Fibroblast of the aortic adventitia (primary cell): ENCODE measurements at regions not wholly inside any gene's neighbourhood (a gene's known extent, or its start where the extent isn't known, plus 50 kb on each side); places are given as distances from the start of the nearest gene placed in this dataset.
A peak's percentile ranks its signal among the peaks of the same experiment; 100 is the strongest.
"Not testable (repeated sequence)": the region's sequence is repeated elsewhere in the genome, so short reads cannot be mapped to it uniquely, and the experiment has no call there.

ENCODE experiments used
- DNase-seq: peaks from one replicate; pipeline ENCODE4 v3.0.0-alpha.2; 2010; ENCODE audit warnings: low read depth
- H3K4me3 ChIP-seq: 2 replicates; pipeline ENCODE4 v1.5.1; 2011; ENCODE audit warnings: low read depth, mild to moderate bottlenecking, control low read depth, low read length, moderate library complexity
- TF ChIP-seq, protein P1 (sequence below): IDR thresholded peaks from 2 replicates; pipeline ENCODE4 v1.5.1; 2011; ENCODE audit warnings: mild to moderate bottlenecking, low read length, control low read depth, inconsistent platforms; ENCODE audit not compliant: insufficient read depth

DNA sequence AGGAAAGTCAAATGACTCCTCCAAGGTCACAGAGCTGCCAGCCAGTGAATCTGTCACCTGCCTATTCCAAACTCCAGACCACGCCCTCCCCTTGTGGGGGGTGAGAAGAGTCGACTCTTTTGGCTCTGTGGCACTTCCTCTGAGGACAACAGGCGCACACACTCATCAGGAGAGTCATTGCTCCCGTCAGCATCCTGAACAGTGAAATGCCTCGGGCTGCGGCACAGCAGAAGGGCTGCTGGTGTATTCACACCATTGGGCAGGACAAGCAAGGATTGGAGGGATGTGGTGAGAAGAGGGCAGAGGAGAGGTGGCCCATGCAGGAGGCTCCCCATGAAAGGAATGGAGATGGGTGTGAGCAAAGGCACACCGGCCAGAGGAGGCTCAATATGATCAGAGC lies 239.0 kb downstream of the TOMM20 start:
- H3K4me3 ChIP-seq = no peak overlapping the region
- TF ChIP-seq, protein P1, sequence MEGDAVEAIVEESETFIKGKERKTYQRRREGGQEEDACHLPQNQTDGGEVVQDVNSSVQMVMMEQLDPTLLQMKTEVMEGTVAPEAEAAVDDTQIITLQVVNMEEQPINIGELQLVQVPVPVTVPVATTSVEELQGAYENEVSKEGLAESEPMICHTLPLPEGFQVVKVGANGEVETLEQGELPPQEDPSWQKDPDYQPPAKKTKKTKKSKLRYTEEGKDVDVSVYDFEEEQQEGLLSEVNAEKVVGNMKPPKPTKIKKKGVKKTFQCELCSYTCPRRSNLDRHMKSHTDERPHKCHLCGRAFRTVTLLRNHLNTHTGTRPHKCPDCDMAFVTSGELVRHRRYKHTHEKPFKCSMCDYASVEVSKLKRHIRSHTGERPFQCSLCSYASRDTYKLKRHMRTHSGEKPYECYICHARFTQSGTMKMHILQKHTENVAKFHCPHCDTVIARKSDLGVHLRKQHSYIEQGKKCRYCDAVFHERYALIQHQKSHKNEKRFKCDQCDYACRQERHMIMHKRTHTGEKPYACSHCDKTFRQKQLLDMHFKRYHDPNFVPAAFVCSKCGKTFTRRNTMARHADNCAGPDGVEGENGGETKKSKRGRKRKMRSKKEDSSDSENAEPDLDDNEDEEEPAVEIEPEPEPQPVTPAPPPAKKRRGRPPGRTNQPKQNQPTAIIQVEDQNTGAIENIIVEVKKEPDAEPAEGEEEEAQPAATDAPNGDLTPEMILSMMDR = no peak
- no peak for DNase-seq

DNA sequence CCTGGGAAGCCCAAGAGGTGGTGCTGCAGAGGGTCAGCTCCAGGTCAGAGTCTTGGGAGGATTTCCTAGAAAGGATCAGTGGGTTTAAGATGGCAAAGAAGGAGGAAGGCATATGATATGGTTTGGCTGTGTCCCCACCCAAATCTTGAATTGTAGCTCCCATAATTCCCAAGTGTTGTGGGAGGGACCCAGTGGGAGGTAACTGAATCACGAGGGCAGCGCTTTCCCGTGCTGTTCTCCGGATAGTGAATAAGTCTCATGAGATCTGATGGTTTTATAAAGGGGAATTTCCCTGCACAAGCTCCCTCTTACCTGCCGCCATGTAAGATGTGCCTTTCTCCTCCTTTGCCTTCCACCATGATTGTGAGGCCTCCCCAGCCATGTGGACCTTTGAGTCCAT lies 240.4 kb downstream of the TOMM20 start:
- H3K4me3 ChIP-seq, DNase-seq: not testable (repeated sequence)

DNA sequence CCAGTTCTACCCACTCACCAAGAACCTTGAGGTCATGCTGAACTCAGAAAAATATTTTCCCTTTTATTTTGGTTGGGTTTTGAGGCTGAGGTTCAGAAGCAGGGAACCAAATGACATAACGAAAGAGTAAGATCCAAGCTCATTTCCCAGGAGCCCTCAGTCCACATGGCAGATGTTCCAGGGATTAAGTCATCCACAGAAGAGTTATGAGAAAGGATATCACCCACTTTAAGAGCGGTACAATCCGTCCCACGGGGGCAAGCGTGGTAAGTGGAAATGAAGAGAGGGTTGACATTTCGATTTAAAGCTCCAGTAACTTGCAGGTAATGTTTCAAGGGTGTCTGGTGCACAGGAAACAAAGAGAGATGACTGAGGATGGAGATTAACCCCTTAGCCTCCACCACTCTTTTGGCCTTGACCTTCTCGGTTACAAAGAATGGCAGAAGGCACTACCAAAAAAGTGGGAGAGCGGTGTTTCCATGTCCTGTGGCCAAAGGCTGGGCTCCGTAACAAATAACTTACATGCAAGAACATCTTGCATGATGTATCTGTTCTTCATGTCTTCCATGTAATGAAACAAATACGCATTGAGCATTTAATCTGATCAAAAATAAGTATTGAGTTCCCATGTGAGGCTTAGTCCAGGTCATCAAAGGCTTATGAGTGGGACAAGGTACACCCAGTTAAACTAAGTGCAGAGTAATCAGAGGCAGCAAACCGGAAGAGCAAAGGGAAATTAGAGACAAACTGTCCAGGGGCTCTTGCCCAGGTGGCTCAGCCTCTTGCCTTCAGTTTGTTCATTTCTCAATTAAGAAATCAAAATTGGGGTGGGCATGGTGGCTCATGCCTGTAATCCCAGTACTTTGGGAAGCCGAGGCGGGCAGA lies 241.4 kb downstream of the TOMM20 start:
- TF ChIP-seq, protein P1 = no peak

DNA sequence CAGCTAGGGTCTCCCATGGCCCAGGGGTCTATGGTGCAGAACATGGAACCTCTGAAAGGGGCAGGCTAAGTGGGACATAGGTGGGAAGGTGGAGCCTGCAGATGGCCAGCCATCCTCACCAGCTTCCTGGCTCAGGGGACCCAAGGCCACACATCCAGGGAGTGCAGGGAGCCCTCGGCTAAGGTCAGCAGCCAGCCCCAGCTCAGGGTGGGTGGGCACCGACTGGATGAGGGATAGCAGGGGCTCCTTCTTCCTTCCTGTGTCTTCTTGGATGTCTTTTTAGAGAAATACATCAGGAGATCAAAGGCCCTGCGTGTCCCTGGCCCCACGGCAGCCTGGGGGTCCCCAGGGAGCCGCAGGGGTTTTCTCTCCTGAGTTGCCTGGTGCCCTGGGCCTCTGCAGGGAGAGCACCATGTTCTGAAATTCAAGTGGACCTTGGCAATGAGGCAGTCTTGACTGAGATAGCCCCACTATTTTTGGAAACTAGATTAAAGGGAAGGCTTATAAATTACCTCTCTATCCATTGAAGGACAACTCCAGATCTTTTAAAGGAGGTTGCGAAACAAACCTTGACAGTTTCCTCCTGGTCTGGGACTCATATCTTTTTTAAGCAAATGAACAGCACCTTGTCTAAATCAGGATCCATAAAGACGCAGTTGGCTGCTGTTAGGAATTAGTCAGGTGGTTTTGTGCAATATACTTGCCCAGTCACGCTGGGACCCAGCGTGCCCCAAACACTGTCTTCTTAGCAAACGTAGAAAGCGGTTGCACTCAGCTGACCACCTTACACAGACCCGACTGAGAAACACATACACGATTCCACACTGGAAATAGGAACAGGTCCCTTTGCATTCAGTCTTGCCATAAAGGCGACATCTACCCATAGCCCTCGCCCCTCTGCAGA lies 242.3 kb downstream of the TOMM20 start:
- DNase-seq = peak; percentile 79
- TF ChIP-seq, protein P1 = no peak
- H3K4me3 ChIP-seq = no peak overlapping the region

More for the DNA sequence above, 241.4 kb downstream of the TOMM20 start:
- DNase-seq = peak; percentile 64
- no peak overlapping the region for H3K4me3 ChIP-seq

DNA sequence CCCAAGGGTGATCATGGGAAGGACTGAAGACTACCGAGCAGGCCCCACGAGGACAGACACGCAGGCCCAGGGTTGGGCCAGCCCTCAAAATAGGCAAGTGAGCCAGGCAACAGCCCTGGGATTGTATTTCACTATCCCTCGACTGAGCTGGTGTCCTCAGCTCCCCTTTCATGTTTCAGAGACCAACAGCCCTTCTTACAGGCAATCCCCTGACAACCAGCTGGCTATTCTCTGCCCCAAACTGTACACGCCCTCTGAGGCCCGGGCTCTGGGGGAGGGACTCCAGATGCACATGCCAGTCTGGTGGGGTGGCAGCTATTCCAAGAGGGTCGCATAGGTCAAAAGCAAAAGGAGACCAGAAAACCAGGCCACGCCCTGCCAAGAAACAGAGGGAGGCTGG lies 243.0 kb downstream of the TOMM20 start:
- no peak overlapping the region for H3K4me3 ChIP-seq
- DNase-seq = peak; percentile 35
- TF ChIP-seq, protein P1 = no peak

DNA sequence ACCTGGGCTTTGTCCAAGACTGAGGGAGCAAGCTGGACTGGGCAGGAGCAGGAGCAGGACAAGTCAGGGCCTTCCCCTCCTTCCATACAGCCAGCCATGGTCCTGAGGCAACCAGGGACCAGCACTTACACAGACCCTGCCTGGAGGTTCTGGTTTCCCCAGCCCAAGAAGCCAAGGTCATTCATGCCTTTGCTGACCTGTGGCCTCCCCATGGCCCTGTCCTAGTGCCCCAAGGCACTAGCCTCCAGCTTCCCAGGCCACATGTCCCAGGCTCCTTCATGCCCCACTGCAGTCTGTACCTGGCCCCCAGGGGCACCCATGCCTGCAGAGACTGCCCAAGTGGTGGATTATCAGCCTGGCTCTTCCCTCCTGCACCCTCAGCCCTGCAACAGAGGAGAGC lies 243.9 kb downstream of the TOMM20 start:
- TF ChIP-seq, protein P1 = no peak
- DNase-seq = no peak
- no peak overlapping the region for H3K4me3 ChIP-seq

DNA sequence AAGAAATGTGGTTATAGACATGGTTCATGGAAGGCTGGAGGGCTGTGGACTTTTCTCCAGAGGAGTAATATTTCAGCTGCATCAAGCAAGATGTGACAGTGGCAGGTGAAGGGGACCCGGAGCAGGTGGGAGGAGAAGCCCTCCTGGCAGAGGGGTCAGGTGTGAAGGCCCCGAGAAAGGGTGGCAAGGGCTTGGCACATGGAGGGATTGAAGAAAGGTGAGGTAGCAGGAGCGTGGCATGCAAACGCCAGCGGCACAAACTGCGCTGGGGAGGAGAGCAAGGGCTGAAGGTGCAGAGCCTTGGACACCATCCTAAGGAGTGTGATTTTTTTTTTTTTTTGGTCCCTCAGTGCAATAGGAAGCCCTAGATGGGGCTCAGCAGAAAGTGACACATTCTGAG lies 244.6 kb downstream of the TOMM20 start:
- TF ChIP-seq, protein P1 = no peak
- no peak for DNase-seq
- H3K4me3 ChIP-seq = no peak overlapping the region
